ENCODE measurements at regions not wholly inside any gene's neighbourhood (a gene's known extent, or its start where the extent isn't known, plus 50 kb on each side); places are given as distances from the start of the nearest gene placed in this dataset.

- no peak for DNase-seq
Observed at GRCh38 chr12:19064713-19065112, 64.8 kb upstream of the PLEKHA5 start.

- no peak for DNase-seq
Observed at GRCh38 chr12:19065223-19065622, 64.3 kb upstream of the PLEKHA5 start.

- DNase-seq = no peak
Observed at GRCh38 chr12:19065871-19066270, 63.7 kb upstream of the PLEKHA5 start.

GRCh38 chr12:19066475-19067001, 63.0 kb upstream of the PLEKHA5 start:
- no peak for DNase-seq

- DNase-seq = no peak
Observed at GRCh38 chr12:19068137-19068536, 61.4 kb upstream of the PLEKHA5 start.

GRCh38 chr12:19070341-19070740, 59.2 kb upstream of the PLEKHA5 start:
- no peak for DNase-seq

- no peak for DNase-seq
Observed at GRCh38 chr12:19074700-19075099, 54.8 kb upstream of the PLEKHA5 start.

- no peak for DNase-seq
Observed at GRCh38 chr12:19075711-19076340, 53.7 kb upstream of the PLEKHA5 start.
